ENCODE measurements at regions not wholly inside any gene's neighbourhood (a gene's known extent, or its start where the extent isn't known, plus 50 kb on each side); places are given as distances from the start of the nearest gene placed in this dataset.

- H3K4me3 ChIP-seq (ENCODE audit: low read depth, low read length): no peak overlapping the region
- no peak for TF ChIP-seq CTCF (conservative IDR thresholded peaks at IDR 0.05; ENCODE audit: low read depth, low read length)
- no peak for DNase-seq (ENCODE audit: low read depth)
Measured at GRCh38 chr17:13407381-13407780, 194.3 kb downstream of the HS3ST3A1 start.

- no peak overlapping the region for H3K4me3 ChIP-seq (ENCODE audit: low read depth, low read length)
- DNase-seq (ENCODE audit: low read depth): no peak
- TF ChIP-seq CTCF (conservative IDR thresholded peaks at IDR 0.05; ENCODE audit: low read depth, low read length): no peak
Measured at GRCh38 chr17:13405807-13406206, 195.9 kb downstream of the HS3ST3A1 start.

- no peak for TF ChIP-seq CTCF (conservative IDR thresholded peaks at IDR 0.05; ENCODE audit: low read depth, low read length)
Measured at GRCh38 chr17:13405080-13405479, 196.6 kb downstream of the HS3ST3A1 start.

GRCh38 chr17:13403982-13404946 lies 197.5 kb downstream of the HS3ST3A1 start:
- no peak for TF ChIP-seq CTCF (conservative IDR thresholded peaks at IDR 0.05; ENCODE audit: low read depth, low read length)
- DNase-seq (ENCODE audit: low read depth): no peak
- H3K4me3 ChIP-seq (ENCODE audit: low read depth, low read length): no peak overlapping the region

More at GRCh38 chr17:13405080-13405479, 196.6 kb downstream of the HS3ST3A1 start:
- DNase-seq (ENCODE audit: low read depth): no peak
- no peak overlapping the region for H3K4me3 ChIP-seq (ENCODE audit: low read depth, low read length)

- TF ChIP-seq CTCF (conservative IDR thresholded peaks at IDR 0.05; ENCODE audit: low read depth, low read length): no peak
- no peak for DNase-seq (ENCODE audit: low read depth)
- H3K4me3 ChIP-seq (ENCODE audit: low read depth, low read length): no peak overlapping the region
Measured at GRCh38 chr17:13400491-13400890, 201.2 kb downstream of the HS3ST3A1 start.

GRCh38 chr17:13398853-13399252 lies 202.9 kb downstream of the HS3ST3A1 start:
- TF ChIP-seq CTCF (conservative IDR thresholded peaks at IDR 0.05; ENCODE audit: low read depth, low read length): no peak
- H3K4me3 ChIP-seq (ENCODE audit: low read depth, low read length): no peak overlapping the region
- DNase-seq (ENCODE audit: low read depth): no peak

- no peak overlapping the region for H3K4me3 ChIP-seq (ENCODE audit: low read depth, low read length)
- no peak for DNase-seq (ENCODE audit: low read depth)
- no peak for TF ChIP-seq CTCF (conservative IDR thresholded peaks at IDR 0.05; ENCODE audit: low read depth, low read length)
Measured at GRCh38 chr17:13398091-13398490, 203.6 kb downstream of the HS3ST3A1 start.
